GM12864 (cell line): ENCODE measurements at regions not wholly inside any gene's neighbourhood (a gene's known extent, or its start where the extent isn't known, plus 50 kb on each side); places are given as distances from the start of the nearest gene placed in this dataset.

Experiments used
- DNase-seq: peaks from one replicate; pipeline ENCODE4 v3.0.0-alpha.2; 2011; ENCODE audit warnings: low read depth
- H3K4me3 ChIP-seq: 2 replicates; pipeline ENCODE4 v1.5.1; 2011; ENCODE audit warnings: mild to moderate bottlenecking, low read depth, low read length, control low read depth
- TF ChIP-seq, protein P1 (sequence below): IDR thresholded peaks from 2 replicates; pipeline ENCODE4 v1.5.1; 2011; ENCODE audit warnings: low read depth, mild to moderate bottlenecking, moderate library complexity, low read length, control low read depth, inconsistent platforms; ENCODE audit errors: missing control alignments

GRCh38 chr2:18230668-18231067 lies 329.8 kb downstream of the RDH14 start:
- TF ChIP-seq, protein P1, sequence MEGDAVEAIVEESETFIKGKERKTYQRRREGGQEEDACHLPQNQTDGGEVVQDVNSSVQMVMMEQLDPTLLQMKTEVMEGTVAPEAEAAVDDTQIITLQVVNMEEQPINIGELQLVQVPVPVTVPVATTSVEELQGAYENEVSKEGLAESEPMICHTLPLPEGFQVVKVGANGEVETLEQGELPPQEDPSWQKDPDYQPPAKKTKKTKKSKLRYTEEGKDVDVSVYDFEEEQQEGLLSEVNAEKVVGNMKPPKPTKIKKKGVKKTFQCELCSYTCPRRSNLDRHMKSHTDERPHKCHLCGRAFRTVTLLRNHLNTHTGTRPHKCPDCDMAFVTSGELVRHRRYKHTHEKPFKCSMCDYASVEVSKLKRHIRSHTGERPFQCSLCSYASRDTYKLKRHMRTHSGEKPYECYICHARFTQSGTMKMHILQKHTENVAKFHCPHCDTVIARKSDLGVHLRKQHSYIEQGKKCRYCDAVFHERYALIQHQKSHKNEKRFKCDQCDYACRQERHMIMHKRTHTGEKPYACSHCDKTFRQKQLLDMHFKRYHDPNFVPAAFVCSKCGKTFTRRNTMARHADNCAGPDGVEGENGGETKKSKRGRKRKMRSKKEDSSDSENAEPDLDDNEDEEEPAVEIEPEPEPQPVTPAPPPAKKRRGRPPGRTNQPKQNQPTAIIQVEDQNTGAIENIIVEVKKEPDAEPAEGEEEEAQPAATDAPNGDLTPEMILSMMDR, result no peak
- no peak for DNase-seq
- no peak overlapping the region for H3K4me3 ChIP-seq

DNA sequence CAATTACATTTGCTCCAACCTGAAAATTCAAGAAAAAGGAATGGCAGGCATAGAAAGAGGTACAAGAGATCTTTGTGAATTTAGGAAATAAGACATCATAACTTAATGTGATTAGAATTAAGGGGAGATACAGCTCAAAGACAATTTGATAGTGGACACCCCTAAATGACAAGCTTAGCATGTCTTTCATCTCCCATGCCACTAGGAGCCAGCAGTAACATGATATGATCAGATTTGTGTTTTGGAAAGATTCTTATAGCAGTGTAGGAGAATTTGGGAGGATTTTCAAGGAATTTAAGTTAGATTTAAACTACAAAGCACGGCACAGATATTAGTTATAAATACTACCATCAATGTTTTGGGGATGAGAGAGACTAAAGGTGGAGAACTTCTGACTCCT lies 340.8 kb downstream of the RDH14 start:
- TF ChIP-seq, protein P1, result no peak
- no peak for DNase-seq

GRCh38 chr2:18218160-18218933 lies 339.9 kb downstream of the KCNS3 start:
- DNase-seq, result no peak
- TF ChIP-seq, protein P1, result no peak
- H3K4me3 ChIP-seq, result no peak overlapping the region

More for the DNA sequence above, 340.8 kb downstream of the RDH14 start:
- no peak overlapping the region for H3K4me3 ChIP-seq

DNA sequence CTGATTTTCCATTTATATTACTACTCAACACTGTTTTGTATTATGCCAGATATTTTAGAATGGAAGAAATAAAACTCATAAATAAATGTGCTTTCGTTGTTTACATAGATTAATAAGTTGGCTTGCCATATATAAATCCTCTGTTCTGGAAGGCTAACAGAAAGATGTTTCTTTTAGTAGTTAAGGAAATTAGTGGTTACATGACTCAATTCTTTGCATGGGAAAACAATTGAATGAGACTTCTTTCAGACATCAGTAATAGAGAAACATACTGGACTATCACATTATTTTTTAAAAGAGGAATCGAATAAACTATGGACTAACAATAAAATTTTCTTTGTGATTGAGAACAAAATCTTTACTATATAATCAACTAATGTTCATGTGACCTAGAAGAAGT lies 336.5 kb downstream of the KCNS3 start:
- TF ChIP-seq, protein P1, result no peak
- DNase-seq, result no peak
- H3K4me3 ChIP-seq, result no peak overlapping the region

DNA sequence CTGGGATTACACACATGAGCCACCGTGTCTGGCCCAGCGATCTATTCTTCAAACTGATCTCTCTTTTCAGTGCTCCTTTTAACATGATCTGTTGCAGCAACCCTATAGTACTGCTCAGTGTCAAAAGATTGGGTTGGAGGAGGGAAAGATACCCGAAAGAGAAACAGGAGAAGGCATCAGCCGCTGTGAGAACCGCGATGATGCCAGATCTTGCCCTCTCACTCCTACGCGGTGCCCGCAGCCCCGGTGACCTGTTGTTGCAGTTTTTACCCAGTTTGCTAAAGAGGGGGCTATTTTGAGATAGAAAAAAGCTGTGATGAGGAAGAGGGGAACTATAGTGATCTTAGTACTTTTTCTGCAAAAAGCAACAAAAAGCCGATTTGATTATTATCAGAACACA lies 335.5 kb downstream of the KCNS3 start:
- TF ChIP-seq, protein P1, result no peak
- DNase-seq, result no peak
- H3K4me3 ChIP-seq, result no peak overlapping the region

DNA sequence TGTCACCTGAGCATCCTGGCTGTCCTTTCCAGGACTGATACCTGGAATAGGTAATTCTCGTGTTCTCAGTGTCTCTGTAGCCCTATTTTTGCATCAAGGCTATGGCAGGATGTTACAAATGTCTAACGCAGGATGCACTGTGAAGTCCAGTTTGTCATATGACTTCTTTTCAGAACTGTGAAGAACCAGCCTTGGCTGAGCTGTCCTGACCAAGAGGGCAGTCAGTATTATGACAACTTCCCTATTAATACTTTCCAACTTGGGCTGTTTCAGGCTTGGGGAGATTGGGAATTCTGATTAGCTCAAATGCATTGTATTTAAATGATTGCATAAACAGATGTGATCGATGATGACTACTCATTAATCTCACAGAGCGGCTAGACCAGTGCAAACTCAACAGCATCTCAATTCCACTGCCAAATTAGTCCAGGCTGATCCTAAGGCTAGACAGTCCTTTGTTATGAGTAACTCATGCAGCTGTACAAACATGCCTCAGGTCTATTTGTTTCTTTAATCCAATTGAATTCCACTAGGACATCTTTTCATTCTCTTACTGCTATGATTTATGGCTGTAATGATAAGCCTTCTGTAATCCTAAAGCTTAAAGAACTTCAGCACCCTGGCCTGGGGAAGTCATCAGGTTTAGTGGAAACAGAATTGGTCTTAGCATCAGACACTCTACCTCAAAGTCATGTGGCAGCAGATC lies 331.6 kb downstream of the KCNS3 start:
- TF ChIP-seq, protein P1, result no peak
- no peak overlapping the region for H3K4me3 ChIP-seq
- DNase-seq, result no peak
